MM.1S (cell line): ENCODE measurements at regions not wholly inside any gene's neighbourhood (a gene's known extent, or its start where the extent isn't known, plus 50 kb on each side); places are given as distances from the start of the nearest gene placed in this dataset.

Experiments used
- DNase-seq: peaks from one replicate; pipeline ENCODE4 v3.0.0-alpha.2; 2015
- H2AFZ ChIP-seq: fragments of 300-600 bp; sonication (generic); 2 replicates; pipeline ENCODE4 v1.6.0; 2016; ENCODE audit warnings: antibody characterized with exemption, low read length
- H3F3A ChIP-seq: fragments of 300-600 bp; sonication (generic); 2 replicates; pipeline ENCODE4 v1.6.1; 2016; ENCODE audit warnings: mild to moderate bottlenecking, antibody characterized with exemption, low read length, moderate library complexity, mixed read lengths; ENCODE audit not compliant: insufficient read depth
- H3K27ac ChIP-seq: fragments of 300-600 bp; sonication (generic); 2 replicates; pipeline ENCODE4 v1.5.1; 2016; ENCODE audit warnings: mild to moderate bottlenecking, low read length
- H3K27me3 ChIP-seq: fragments of 300-600 bp; sonication (generic); replicated peaks from 2 replicates; pipeline ENCODE4 v1.6.0; 2016; ENCODE audit warnings: low read length; ENCODE audit not compliant: insufficient read depth
- H3K36me3 ChIP-seq: fragments of 300-600 bp; sonication (generic); replicated peaks from 2 replicates; pipeline ENCODE4 v1.6.1; 2016; ENCODE audit warnings: mild to moderate bottlenecking, low read length, mixed read lengths; ENCODE audit not compliant: insufficient read depth
- H3K4me1 ChIP-seq: fragments of 300-600 bp; sonication (generic); 2 replicates; pipeline ENCODE4 v1.6.1; 2016; ENCODE audit warnings: low read length, mixed read lengths
- H3K4me2 ChIP-seq: fragments of 300-600 bp; sonication (generic); 2 replicates; pipeline ENCODE4 v1.6.0; 2016; ENCODE audit warnings: low read depth, low read length
- H3K4me3 ChIP-seq: fragments of 300-600 bp; sonication (generic); 2 replicates; pipeline ENCODE4 v1.5.1; 2016; ENCODE audit warnings: low read length, mixed read lengths
- H3K79me2 ChIP-seq: fragments of 300-600 bp; sonication (generic); 2 replicates; pipeline ENCODE4 v1.6.1; 2016; ENCODE audit warnings: mixed run types, low read length, mixed read lengths
- H3K9ac ChIP-seq: fragments of 300-600 bp; sonication (generic); 2 replicates; pipeline ENCODE4 v1.6.1; 2016; ENCODE audit warnings: low read length, mixed read lengths
- H3K9me2 ChIP-seq: fragments of 300-600 bp; sonication (generic); replicated peaks from 2 replicates; pipeline ENCODE4 v1.6.1; 2016; ENCODE audit warnings: mild to moderate bottlenecking, low read length, mixed read lengths; ENCODE audit not compliant: insufficient read depth
- H3K9me3 ChIP-seq: fragments of 300-600 bp; sonication (generic); replicated peaks from 2 replicates; pipeline ENCODE4 v1.6.1; 2016; ENCODE audit warnings: mild to moderate bottlenecking, low read length, mixed read lengths; ENCODE audit not compliant: insufficient read depth
- H4K20me1 ChIP-seq: fragments of 300-600 bp; sonication (generic); 2 replicates; pipeline ENCODE4 v1.6.1; 2016; ENCODE audit warnings: mild to moderate bottlenecking, low read length, moderate library complexity, mixed read lengths; ENCODE audit not compliant: insufficient read depth
- CTCF ChIP-seq: fragments of 300-600 bp; sonication (generic); IDR thresholded peaks from 2 replicates; pipeline ENCODE4 v1.5.1; 2016; ENCODE audit warnings: antibody characterized with exemption, low read length, mixed read lengths
- EZH2 ChIP-seq: fragments of 300-600 bp; sonication (generic); optimal IDR thresholded peaks from 2 replicates; pipeline ENCODE3; 2017; ENCODE audit warnings: low read depth, mild to moderate bottlenecking, antibody characterized with exemption, low read length, mixed read lengths
- EZH2phosphoT487 ChIP-seq: fragments of 300-600 bp; sonication (generic); IDR thresholded peaks from 2 replicates; pipeline ENCODE4 v1.6.1; 2018; ENCODE audit warnings: antibody characterized with exemption, low read length

- no peaks in the 10 kb centered on the region for H3K27me3 ChIP-seq
- no peak overlapping the region for H3K4me3 ChIP-seq
- no peak overlapping the region for H3K27ac ChIP-seq
- no peak overlapping the region for H3K9ac ChIP-seq
- DNase-seq = no peak
- H3K79me2 ChIP-seq = no peaks in the 10 kb centered on the region
- no peaks in the 10 kb centered on the region for H4K20me1 ChIP-seq
- H3F3A ChIP-seq = no peaks in the 10 kb centered on the region
- no peaks in the 10 kb centered on the region for H3K36me3 ChIP-seq
- no peak overlapping the region for H3K4me2 ChIP-seq
- no peak for TF ChIP-seq EZH2
- no peak for TF ChIP-seq EZH2phosphoT487
- no peak for TF ChIP-seq CTCF
- no peaks in the 10 kb centered on the region for H3K9me3 ChIP-seq
- H3K9me2 ChIP-seq = no peaks in the 10 kb centered on the region
- no peak overlapping the region for H2AFZ ChIP-seq
- H3K4me1 ChIP-seq = no peaks in the 10 kb centered on the region
Observed at GRCh38 chr10:118171861-118172260, 125.1 kb upstream of the RAB11FIP2 start.

DNA sequence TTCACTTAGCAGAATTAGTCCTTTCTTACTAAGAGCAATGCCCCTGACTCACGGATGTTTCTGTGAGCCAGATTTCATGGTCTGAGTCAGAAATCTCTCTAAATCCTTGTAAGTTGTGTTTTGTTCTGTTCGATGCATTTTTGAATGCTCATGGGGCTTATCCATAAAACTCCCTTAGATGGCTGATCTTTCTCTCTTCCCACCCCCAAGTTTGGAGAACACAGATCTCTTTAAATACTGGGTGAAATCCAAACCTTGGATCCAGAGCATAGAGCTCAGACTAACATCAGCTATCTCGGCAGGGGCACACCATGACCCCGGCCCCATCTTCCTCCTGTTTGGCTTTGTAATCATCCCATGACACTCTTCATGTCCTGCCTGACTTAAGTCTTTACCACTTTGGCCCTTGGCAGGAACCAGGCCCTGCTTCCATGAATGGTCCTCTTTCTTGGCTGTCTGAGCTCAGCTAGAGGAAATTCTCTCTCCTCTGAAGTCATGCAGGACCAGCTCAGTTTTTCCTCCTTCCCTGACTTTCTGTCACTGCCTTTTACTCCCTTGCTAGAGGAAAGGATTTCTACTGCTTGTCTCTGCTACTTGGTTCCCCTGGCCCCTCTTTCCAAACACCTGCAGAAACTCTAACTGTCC is 120.4 kb upstream of the RAB11FIP2 start:
- no peaks in the 10 kb centered on the region for H3K9me3 ChIP-seq
- no peaks in the 10 kb centered on the region for H3K36me3 ChIP-seq
- H3K9ac ChIP-seq = no peak overlapping the region
- no peaks in the 10 kb centered on the region for H3K9me2 ChIP-seq
- H3F3A ChIP-seq = no peaks in the 10 kb centered on the region
- H3K4me2 ChIP-seq = no peak overlapping the region
- H3K27ac ChIP-seq = no peak overlapping the region
- no peaks in the 10 kb centered on the region for H3K27me3 ChIP-seq
- H3K4me3 ChIP-seq = no peak overlapping the region
- no peak for TF ChIP-seq CTCF
- TF ChIP-seq EZH2phosphoT487 = no peak
- no peak for TF ChIP-seq EZH2
- H2AFZ ChIP-seq = no peak overlapping the region
- no peaks in the 10 kb centered on the region for H4K20me1 ChIP-seq
- H3K4me1 ChIP-seq = no peaks in the 10 kb centered on the region
- H3K79me2 ChIP-seq = no peaks in the 10 kb centered on the region
- no peak for DNase-seq

DNA sequence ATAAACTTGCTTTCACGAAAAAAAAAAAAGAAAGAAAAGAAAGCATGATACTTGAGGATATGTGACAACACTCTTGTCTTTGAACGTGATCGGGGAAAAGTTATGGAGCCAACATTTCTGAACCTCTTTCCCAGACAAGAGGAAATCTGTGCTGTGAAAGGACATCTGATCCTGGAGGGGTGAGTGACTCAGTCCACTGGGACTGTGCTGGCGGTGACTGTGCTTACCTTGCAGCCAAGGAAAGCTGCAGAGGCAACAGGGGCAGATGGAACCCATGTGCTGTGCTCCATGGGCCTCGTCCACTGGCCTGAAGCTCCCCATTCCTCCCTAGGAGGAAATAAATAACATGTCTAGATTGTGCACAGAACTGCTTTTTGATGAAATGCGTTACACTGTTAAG is 116.5 kb upstream of the RAB11FIP2 start:
- no peak for DNase-seq
- Histone ChIP-seq H3K4me2 (no peak overlapping the region), H2AFZ (no peak overlapping the region), H3K36me3 (no peaks in the 10 kb centered on the region), H3K9me3 (no peaks in the 10 kb centered on the region), H4K20me1 (no peaks in the 10 kb centered on the region), H3F3A (no peaks in the 10 kb centered on the region), H3K9ac (no peak overlapping the region), H3K4me3 (no peak overlapping the region), H3K27ac (no peak overlapping the region), H3K27me3 (no peaks in the 10 kb centered on the region), H3K9me2 (no peaks in the 10 kb centered on the region), H3K79me2 (no peaks in the 10 kb centered on the region), H3K4me1 (no peaks in the 10 kb centered on the region)
- TF ChIP-seq EZH2phosphoT487 (no peak), EZH2 (no peak), CTCF (no peak)
